CD4-positive, alpha-beta T cell (primary cell): ENCODE measurements at regions not wholly inside any gene's neighbourhood (a gene's known extent, or its start where the extent isn't known, plus 50 kb on each side); places are given as distances from the start of the nearest gene placed in this dataset.

Experiments
- ATAC-seq: fragments of 200-7000 bp; cut with Tn5 transposase; one replicate; pipeline ENCODE4 v1.10.0; 2022; ENCODE audit warnings: mild to moderate bottlenecking; ENCODE audit not compliant: poor library complexity
- CTCF ChIA-PET: fragments of 350-600 bp; sonication (Branson Sonifier 250); formaldehyde crosslinking; loops from one replicate; lab custom pipeline; 2021; ENCODE audit warnings: antibody characterized with exemption, inconsistent platforms; lab: Charles Lee
- POLR2A ChIA-PET: fragments of 350-600 bp; sonication (Branson Sonifier 250); formaldehyde crosslinking; loops from one replicate; lab custom pipeline; 2021; ENCODE audit warnings: antibody characterized with exemption, inconsistent platforms; lab: Charles Lee
- DNase-seq, 14 experiments: peaks; one replicate each; pipeline ENCODE4 v3.0.0-alpha.2; 2013 to 2020; ENCODE audit warnings: mixed read lengths in 2 of 14
- H3K27ac ChIP-seq, 2 donors: one replicate each; pipeline versions ENCODE4 v1.5.1 to v1.7.0; 2013; ENCODE audit warnings: low read length in 2 of 2, low read depth in 1 of 2, mild to moderate bottlenecking in 1 of 2
- H3K27me3 ChIP-seq, 2 experiments: 1 replicate in 1 of 2; 2 replicates in 1 of 2; pipeline versions ENCODE4 v1.6.1 to v1.7.0; 2013; ENCODE audit warnings: low read length in 2 of 2, control low read depth in 1 of 2, mild to moderate bottlenecking in 1 of 2, moderate library complexity in 1 of 2; ENCODE audit not compliant: insufficient read depth in 2 of 2, control insufficient read depth in 1 of 2
- H3K36me3 ChIP-seq: one replicate; pipeline ENCODE4 v1.6.1; 2013; ENCODE audit warnings: low read length, control low read depth; ENCODE audit not compliant: insufficient read depth
- H3K4me1 ChIP-seq: one replicate; pipeline ENCODE4 v1.6.1; 2013; ENCODE audit warnings: low read length, control low read depth; ENCODE audit not compliant: insufficient read depth
- H3K4me3 ChIP-seq: one replicate; pipeline ENCODE4 v1.5.1; 2013; ENCODE audit warnings: mild to moderate bottlenecking, low read length, moderate library complexity
- H3K9me3 ChIP-seq, 2 experiments: 1 replicate in 1 of 2; 2 replicates in 1 of 2; pipeline versions ENCODE4 v1.6.1 to v1.7.0; 2013; ENCODE audit warnings: low read length in 2 of 2, mild to moderate bottlenecking in 2 of 2, control low read depth in 1 of 2, moderate library complexity in 1 of 2; ENCODE audit not compliant: control insufficient read depth in 1 of 2, insufficient read depth in 1 of 2
- H3K27ac Mint-ChIP-seq: one replicate; pipeline ENCODE4 v1.8.0; 2020; ENCODE audit warnings: mixed read lengths
- H3K27me3 Mint-ChIP-seq: one replicate; pipeline ENCODE4 v1.8.0; 2021; ENCODE audit warnings: mixed read lengths
- H3K36me3 Mint-ChIP-seq: one replicate; pipeline ENCODE4 v1.8.0; 2021; ENCODE audit warnings: low read depth, mixed read lengths
- H3K4me1 Mint-ChIP-seq: one replicate; pipeline ENCODE4 v1.8.0; 2021; ENCODE audit warnings: low read depth, mixed read lengths
- H3K4me3 Mint-ChIP-seq: one replicate; pipeline ENCODE4 v1.8.0; 2020; ENCODE audit warnings: mild to moderate bottlenecking, mixed read lengths
- H3K9me3 Mint-ChIP-seq: one replicate; pipeline ENCODE4 v1.8.0; 2020; ENCODE audit warnings: mixed read lengths
- CTCF ChIP-seq: fragments of 200-600 bp; IDR thresholded peaks from one replicate; pipeline ENCODE4 v1.8.0; 2022; ENCODE audit warnings: antibody characterized with exemption, mild to moderate bottlenecking
- intact Hi-C, 2 experiments: fragments of 100-400 bp; cut with DNase I in 1 of 2; cut with micrococcal nuclease in 1 of 2; formaldehyde crosslinking; loops; one replicate each; pipeline versions ENCODE4 v1.15.1 to v1.9.0; 2023 to 2025; cut with DNase I, micrococcal nuclease

GRCh38 chr7:97373736-97374135 lies 256.2 kb downstream of the SDHAF3 start:
- H3K4me3 Mint-ChIP-seq = no peak overlapping the region
- Histone ChIP-seq H3K4me1 (no peaks in the 10 kb centered on the region), H3K36me3 (no peaks in the 10 kb centered on the region), H3K9me3 (no peaks in the 10 kb centered on the region), H3K27ac (no peak overlapping the region), H3K27me3 (peaks cover 0 to 3% of the 10 kb centered on the region in 2 experiments), H3K4me3 (no peak overlapping the region)
- no peaks in the 10 kb centered on the region for H3K4me1 Mint-ChIP-seq
- TF ChIP-seq CTCF = no peak
- no peak for ATAC-seq
- no peaks in the 10 kb centered on the region for H3K9me3 Mint-ChIP-seq
- POLR2A ChIA-PET = no interaction called here
- no peak overlapping the region for H3K27ac Mint-ChIP-seq
- no peaks in the 10 kb centered on the region for H3K36me3 Mint-ChIP-seq
- DNase-seq = no peak
- CTCF ChIA-PET = no interaction called here
- intact Hi-C loops = no loop called here
- no peaks in the 10 kb centered on the region for H3K27me3 Mint-ChIP-seq

GRCh38 chr7:97377713-97378112 lies 260.2 kb downstream of the SDHAF3 start:
- POLR2A ChIA-PET = no interaction called here
- Mint-ChIP-seq H3K9me3 (no peaks in the 10 kb centered on the region), H3K27ac (no peak overlapping the region), H3K27me3 (no peaks in the 10 kb centered on the region), H3K4me3 (no peak overlapping the region), H3K4me1 (no peaks in the 10 kb centered on the region), H3K36me3 (no peaks in the 10 kb centered on the region)
- no peaks in the 10 kb centered on the region for H3K4me1 ChIP-seq
- ATAC-seq = no peak
- no peak for DNase-seq
- no peak overlapping the region for H3K27ac ChIP-seq
- H3K9me3 ChIP-seq = no peaks in the 10 kb centered on the region
- TF ChIP-seq CTCF = no peak
- CTCF ChIA-PET = no interaction called here
- intact Hi-C loops = no loop called here
- peaks cover 0 to 3% of the 10 kb centered on the region in 2 experiments for H3K27me3 ChIP-seq
- no peaks in the 10 kb centered on the region for H3K36me3 ChIP-seq
- no peak overlapping the region for H3K4me3 ChIP-seq

GRCh38 chr7:97381815-97382554 lies 264.5 kb downstream of the SDHAF3 start:
- no peak overlapping the region for H3K4me3 Mint-ChIP-seq
- Histone ChIP-seq H3K27me3 (no peaks in the 10 kb centered on the region), H3K9me3 (no peaks in the 10 kb centered on the region), H3K4me3 (no peak overlapping the region), H3K27ac (no peak overlapping the region), H3K4me1 (no peaks in the 10 kb centered on the region), H3K36me3 (no peaks in the 10 kb centered on the region)
- no peak for ATAC-seq
- intact Hi-C loops = no loop called here
- H3K36me3 Mint-ChIP-seq = no peaks in the 10 kb centered on the region
- no peak for DNase-seq
- no peaks in the 10 kb centered on the region for H3K4me1 Mint-ChIP-seq
- ChIA-PET POLR2A (no interaction called here), CTCF (no interaction called here)
- H3K9me3 Mint-ChIP-seq = no peaks in the 10 kb centered on the region
- H3K27ac Mint-ChIP-seq = no peak overlapping the region
- H3K27me3 Mint-ChIP-seq = no peaks in the 10 kb centered on the region
- no peak for TF ChIP-seq CTCF
